OCI-LY1 (cell line): ENCODE measurements at regions not wholly inside any gene's neighbourhood (a gene's known extent, or its start where the extent isn't known, plus 50 kb on each side); places are given as distances from the start of the nearest gene placed in this dataset.

Source experiments
- H2AFZ ChIP-seq: fragments of 200-600 bp; sonication (generic), shearing (Covaris generic); 2 replicates; pipeline ENCODE4 v1.6.0; 2014; ENCODE audit warnings: antibody characterized with exemption, mild to moderate bottlenecking, low read length
- H3F3A ChIP-seq: fragments of 200-600 bp; sonication (generic), shearing (Covaris generic); 2 replicates; pipeline ENCODE4 v1.6.0; 2014; ENCODE audit warnings: mild to moderate bottlenecking, antibody characterized with exemption, low read length, moderate library complexity; ENCODE audit not compliant: insufficient read depth
- H3K27ac ChIP-seq: fragments of 200-600 bp; sonication (generic); 2 replicates; pipeline ENCODE4 v1.5.1; 2014; ENCODE audit warnings: low read length, mixed run types, mild to moderate bottlenecking, low read depth; ENCODE audit not compliant: poor library complexity, severe bottlenecking
- H3K27me3 ChIP-seq: fragments of 200-600 bp; sonication (generic); 2 replicates; pipeline ENCODE4 v1.6.0; 2014; ENCODE audit warnings: antibody characterized with exemption, mild to moderate bottlenecking, low read length, moderate library complexity; ENCODE audit not compliant: insufficient read depth
- H3K36me3 ChIP-seq: fragments of 200-600 bp; sonication (generic); 2 replicates; pipeline ENCODE4 v1.6.1; 2014; ENCODE audit warnings: mild to moderate bottlenecking, antibody characterized with exemption, low read length, moderate library complexity, mixed read lengths; ENCODE audit not compliant: insufficient read depth
- H3K4me1 ChIP-seq: fragments of 200-600 bp; sonication (generic); 2 replicates; pipeline ENCODE4 v1.5.1; 2014; ENCODE audit warnings: mild to moderate bottlenecking, low read length, moderate library complexity; ENCODE audit not compliant: insufficient read depth, severe bottlenecking
- H3K4me2 ChIP-seq: fragments of 200-600 bp; sonication (generic), shearing (Covaris generic); 2 replicates; pipeline ENCODE4 v1.6.1; 2014; ENCODE audit warnings: low read length
- H3K4me3 ChIP-seq: fragments of 200-600 bp; sonication (generic); 2 replicates; pipeline ENCODE4 v1.5.1; 2014; ENCODE audit warnings: low read length, low read depth, mild to moderate bottlenecking, mixed read lengths; ENCODE audit not compliant: poor library complexity, severe bottlenecking
- H3K79me2 ChIP-seq: fragments of 200-600 bp; shearing (Covaris generic); 2 replicates; pipeline ENCODE4 v1.6.1; 2016; ENCODE audit warnings: mixed run types, low read length, mixed read lengths; ENCODE audit not compliant: insufficient read depth
- H3K9ac ChIP-seq: fragments of 200-600 bp; sonication (generic), shearing (Covaris generic); 2 replicates; pipeline ENCODE4 v1.6.1; 2014; ENCODE audit warnings: mild to moderate bottlenecking, low read length, mixed read lengths
- H3K9me2 ChIP-seq: fragments of 200-600 bp; sonication (generic), shearing (Covaris generic); 2 replicates; pipeline ENCODE4 v1.6.1; 2014; ENCODE audit warnings: low read depth, mild to moderate bottlenecking, low read length, mixed read lengths
- H3K9me3 ChIP-seq: fragments of 200-600 bp; shearing (Covaris generic); 2 replicates; pipeline ENCODE4 v1.6.1; 2014; ENCODE audit warnings: low read length, mixed read lengths
- H4K20me1 ChIP-seq: fragments of 200-600 bp; sonication (generic), shearing (Covaris generic); 2 replicates; pipeline ENCODE4 v1.6.0; 2016; ENCODE audit warnings: mild to moderate bottlenecking, low read length; ENCODE audit not compliant: insufficient read depth
- CTCF ChIP-seq: fragments of 200-600 bp; sonication (generic), shearing (Covaris generic); IDR thresholded peaks from 2 replicates; pipeline ENCODE4 v1.5.1; 2017; ENCODE audit warnings: mild to moderate bottlenecking, antibody characterized with exemption, low read length, moderate library complexity, mixed read lengths
- EZH2 ChIP-seq: fragments of 200-600 bp; sonication (generic), shearing (Covaris generic); IDR thresholded peaks from 2 replicates; pipeline ENCODE4 v1.8.0; 2017; ENCODE audit warnings: borderline replicate concordance, mixed run types, mild to moderate bottlenecking, antibody characterized with exemption, low read length, moderate library complexity, mixed read lengths

- Histone ChIP-seq H3K79me2 (no peaks in the 10 kb centered on the region), H3K9me2 (no peaks in the 10 kb centered on the region), H3K27ac (no peak overlapping the region), H3K27me3 (no peaks in the 10 kb centered on the region; the same call in 1 of the 2 replicates), H2AFZ (no peak overlapping the region), H3K9me3 (no peaks in the 10 kb centered on the region), H3K36me3 (no peaks in the 10 kb centered on the region), H3K4me2 (no peak overlapping the region), H3F3A (no peaks in the 10 kb centered on the region), H3K4me1 (no peaks in the 10 kb centered on the region), H3K4me3 (no peak overlapping the region), H4K20me1 (no peaks in the 10 kb centered on the region), H3K9ac (no peak overlapping the region)
- no peak for TF ChIP-seq CTCF
Measured at GRCh38 chr7:55733241-55734140, 129.1 kb downstream of the SEPTIN14 start.

GRCh38 chr7:55731931-55732330 is 130.6 kb downstream of the SEPTIN14 start:
- Histone ChIP-seq H3K9me2 (no peaks in the 10 kb centered on the region), H4K20me1 (no peaks in the 10 kb centered on the region), H3K9ac (no peak overlapping the region), H3K4me2 (no peak overlapping the region), H3K4me1 (no peaks in the 10 kb centered on the region), H3K27ac (no peak overlapping the region), H3K79me2 (no peaks in the 10 kb centered on the region), H3K27me3 (no peaks in the 10 kb centered on the region; the same call in 1 of the 2 replicates), H2AFZ (no peak overlapping the region), H3F3A (no peaks in the 10 kb centered on the region), H3K36me3 (no peaks in the 10 kb centered on the region), H3K4me3 (no peak overlapping the region), H3K9me3 (no peaks in the 10 kb centered on the region)
- no peak for TF ChIP-seq EZH2
- no peak for TF ChIP-seq CTCF

- H3F3A ChIP-seq = no peaks in the 10 kb centered on the region
- H3K9ac ChIP-seq = no peak overlapping the region
- no peaks in the 10 kb centered on the region for H4K20me1 ChIP-seq
- no peak overlapping the region for H2AFZ ChIP-seq
- H3K9me2 ChIP-seq = no peaks in the 10 kb centered on the region
- H3K9me3 ChIP-seq = no peaks in the 10 kb centered on the region
- no peaks in the 10 kb centered on the region for H3K79me2 ChIP-seq
- no peak overlapping the region for H3K4me2 ChIP-seq
- no peaks in the 10 kb centered on the region for H3K4me1 ChIP-seq
- no peaks in the 10 kb centered on the region for H3K36me3 ChIP-seq
- TF ChIP-seq CTCF (no peak), EZH2 (no peak)
- no peak overlapping the region for H3K27ac ChIP-seq
- no peaks in the 10 kb centered on the region; the same call in 1 of the 2 replicates for H3K27me3 ChIP-seq
- H3K4me3 ChIP-seq = no peak overlapping the region
Measured at GRCh38 chr7:55730197-55730596, 132.4 kb downstream of the SEPTIN14 start.
